SK-N-SH (cell line): ENCODE measurements at regions not wholly inside any gene's neighbourhood (a gene's known extent, or its start where the extent isn't known, plus 50 kb on each side); places are given as distances from the start of the nearest gene placed in this dataset.

ENCODE experiments used
- CTCF ChIA-PET: fragments of 300-600, 350-600 bp; formaldehyde crosslinking; extraction: SDS; loops from one replicate; lab custom pipeline; 2021; lab: Yijun Ruan, JAX
- POLR2A ChIA-PET: fragments of 350-600 bp; sonication (Branson Sonifier 250); formaldehyde crosslinking; extraction: SDS; loops from one replicate; lab custom pipeline; 2020; ENCODE audit warnings: antibody characterized with exemption, inconsistent platforms; lab: Yijun Ruan, JAX
- DNase-seq: peaks from one replicate; pipeline ENCODE4 v3.0.0; 2012
- H2AFZ ChIP-seq: fragments of 200-600 bp; sonication (generic); 2 replicates; pipeline ENCODE4 v1.8.1; 2016; ENCODE audit warnings: antibody characterized with exemption, mild to moderate bottlenecking, low read depth
- H3F3A ChIP-seq: fragments of 200-600 bp; sonication (generic); replicated peaks from 2 replicates; pipeline ENCODE3; 2016; ENCODE audit warnings: antibody characterized with exemption, mild to moderate bottlenecking; ENCODE audit not compliant: insufficient read depth
- H3K27ac ChIP-seq, 2 experiments: fragments of 200-500 bp in 1 of 2; fragments of 200-600 bp in 1 of 2; sonication (Bioruptor generic) in 1 of 2; sonication (generic), shearing (Covaris generic) in 1 of 2; 2 replicates each; pipeline versions ENCODE4 v1.5.1 to v1.6.1; 2014 to 2016; ENCODE audit warnings: low read depth in 2 of 2, inconsistent platforms in 1 of 2, low read length in 1 of 2, mild to moderate bottlenecking in 1 of 2, mixed read lengths in 1 of 2
- H3K27me3 ChIP-seq: fragments of 200-600 bp; sonication (generic), shearing (Covaris generic); 2 replicates; pipeline ENCODE4 v1.6.1; 2016; ENCODE audit warnings: mixed run types; ENCODE audit not compliant: insufficient read depth
- H3K36me3 ChIP-seq, 2 experiments: fragments of 200-500 bp in 1 of 2; fragments of 200-600 bp in 1 of 2; sonication (Bioruptor generic) in 1 of 2; sonication (generic) in 1 of 2; replicated peaks in 1 of 2; 2 replicates each; pipeline versions ENCODE3 to v1.5.1; 2014 to 2016; ENCODE audit warnings: low read length in 1 of 2, mild to moderate bottlenecking in 1 of 2; ENCODE audit not compliant: insufficient read depth in 2 of 2, control insufficient read depth in 1 of 2
- H3K4me1 ChIP-seq, 2 experiments: fragments of 200-500 bp in 1 of 2; fragments of 200-600 bp in 1 of 2; sonication (Bioruptor generic) in 1 of 2; sonication (generic), shearing (Covaris generic) in 1 of 2; 2 replicates each; pipeline versions ENCODE4 v1.5.1 to v1.6.1; 2014 to 2016; ENCODE audit warnings: low read depth in 1 of 2, low read length in 1 of 2, mixed run types in 1 of 2; ENCODE audit not compliant: insufficient read depth in 2 of 2, control insufficient read depth in 1 of 2
- H3K4me2 ChIP-seq: fragments of 200-600 bp; sonication (generic), shearing (Covaris generic); 2 replicates; pipeline ENCODE4 v1.6.1; 2017; ENCODE audit warnings: mixed run types
- H3K4me3 ChIP-seq, 2 experiments: fragments of 200-500 bp in 1 of 2; fragments of 200-600 bp in 1 of 2; sonication (Bioruptor generic) in 1 of 2; sonication (generic), shearing (Covaris generic) in 1 of 2; 2 replicates each; pipeline versions ENCODE4 v1.5.1 to v1.8.1; 2014 to 2016; ENCODE audit warnings: low read depth in 2 of 2, inconsistent platforms in 1 of 2, low read length in 1 of 2, mild to moderate bottlenecking in 1 of 2, mixed read lengths in 1 of 2, moderate library complexity in 1 of 2
- H3K79me2 ChIP-seq: fragments of 200-600 bp; sonication (generic); 2 replicates; pipeline ENCODE4 v1.8.1; 2017; ENCODE audit warnings: mild to moderate bottlenecking; ENCODE audit not compliant: insufficient read depth
- H3K9ac ChIP-seq: fragments of 200-600 bp; sonication (generic); 2 replicates; pipeline ENCODE4 v1.6.1; 2017; ENCODE audit warnings: mixed run types
- H3K9me2 ChIP-seq: fragments of 200-600 bp; sonication (generic); 2 replicates; pipeline ENCODE4 v1.6.1; 2017; ENCODE audit warnings: mixed run types
- H3K9me3 ChIP-seq: fragments of 200-600 bp; sonication (generic); 2 replicates; pipeline ENCODE4 v1.6.1; 2017; ENCODE audit warnings: mixed run types, mild to moderate bottlenecking, moderate library complexity
- H4K20me1 ChIP-seq: fragments of 200-600 bp; sonication (generic); 2 replicates; pipeline ENCODE4 v1.6.1; 2017; ENCODE audit warnings: mild to moderate bottlenecking, mixed run types; ENCODE audit not compliant: insufficient read depth
- CHD2 ChIP-seq: fragments of 150-350 bp; IDR thresholded peaks from 2 replicates; pipeline ENCODE4 v1.6.1; 2018; ENCODE audit warnings: low read length; ENCODE audit not compliant: partially characterized antibody
- ELF1 ChIP-seq: IDR thresholded peaks from 2 replicates; pipeline ENCODE4 v1.4.0; 2012
- EP300 ChIP-seq, 2 experiments: IDR thresholded peaks; 2 replicates each; pipeline versions ENCODE4 v1.4.0 to v1.6.1; 2012; ENCODE audit warnings: borderline replicate concordance in 1 of 2, low read depth in 1 of 2, low read length in 1 of 2
- EZH2phosphoT487 ChIP-seq: fragments of 200-600 bp; sonication (generic); IDR thresholded peaks from 2 replicates; pipeline ENCODE4 v1.6.1; 2017; ENCODE audit warnings: low read depth, mixed run types, mild to moderate bottlenecking, antibody characterized with exemption, moderate library complexity, borderline replicate concordance
- FOXJ3 ChIP-seq: sonication (generic); formaldehyde crosslinking; IDR thresholded peaks from 2 replicates; pipeline ENCODE4 v1.5.1; 2020; ENCODE audit warnings: mild to moderate bottlenecking, missing genetic modification reagents
- FOXM1 ChIP-seq: IDR thresholded peaks from 2 replicates; pipeline ENCODE4 v1.4.0; 2012; ENCODE audit warnings: low read depth, mild to moderate bottlenecking
- GATA2 ChIP-seq: sonication (generic); formaldehyde crosslinking; IDR thresholded peaks from 2 replicates; pipeline ENCODE4 v1.5.0; 2020; ENCODE audit warnings: mild to moderate bottlenecking, missing genetic modification reagents
- MXI1 ChIP-seq: IDR thresholded peaks from 2 replicates; pipeline ENCODE4 v1.6.1; 2012; ENCODE audit warnings: mild to moderate bottlenecking, low read depth, low read length, improper control_type of control experiment
- NRF1 ChIP-seq: IDR thresholded peaks from 2 replicates; pipeline ENCODE4 v1.6.1; 2012; ENCODE audit warnings: low read depth, mild to moderate bottlenecking, low read length
- RAD21 ChIP-seq: IDR thresholded peaks from 2 replicates; pipeline ENCODE4 v1.6.1; 2012; ENCODE audit warnings: mild to moderate bottlenecking, low read length
- RCOR1 ChIP-seq: fragments of 150-350 bp; IDR thresholded peaks from 2 replicates; pipeline ENCODE4 v1.6.1; 2017; ENCODE audit warnings: antibody characterized with exemption, low read length
- REST ChIP-seq: IDR thresholded peaks from 2 replicates; pipeline ENCODE4 v1.6.1; 2012; ENCODE audit warnings: mild to moderate bottlenecking, low read depth, low read length, moderate library complexity
- RFX5 ChIP-seq: IDR thresholded peaks from 2 replicates; pipeline ENCODE4 v1.6.1; 2012; ENCODE audit warnings: mild to moderate bottlenecking, improper control_type of control experiment, low read length
- SIN3A ChIP-seq: IDR thresholded peaks from 2 replicates; pipeline ENCODE4 v1.6.1; 2012; ENCODE audit warnings: low read depth, mild to moderate bottlenecking, low read length, moderate library complexity, borderline replicate concordance
- SMC3 ChIP-seq: IDR thresholded peaks from 2 replicates; pipeline ENCODE4 v1.6.1; 2012; ENCODE audit warnings: low read depth, low read length, improper control_type of control experiment
- TAF1 ChIP-seq: IDR thresholded peaks from 2 replicates; pipeline ENCODE4 v1.6.1; 2012; ENCODE audit warnings: low read depth, mild to moderate bottlenecking, low read length, moderate library complexity, borderline replicate concordance
- TCF12 ChIP-seq: IDR thresholded peaks from 2 replicates; pipeline ENCODE4 v1.4.0; 2012
- TEAD4 ChIP-seq: IDR thresholded peaks from 2 replicates; pipeline ENCODE4 v1.4.0; 2012; ENCODE audit warnings: mild to moderate bottlenecking, borderline replicate concordance; ENCODE audit not compliant: insufficient read depth
- WGBS: methylation state at CpG from one replicate; pipeline ENCODE4 v1.1.6; 2017; ENCODE audit warnings: low lambda C conversion rate; 5-methylcytosine and 5-hydroxymethylcytosine counted together

- TF ChIP-seq RFX5 = no peak
- no peak for TF ChIP-seq SMC3
Observed at GRCh38 chr5:4555725-4556285, 584.3 kb upstream of the ADAMTS16 start (continued).

- no peak overlapping the region for H3K9ac ChIP-seq
- no peak overlapping the region for H3K4me3 ChIP-seq
- no peak overlapping the region for H2AFZ ChIP-seq
- H3K4me2 ChIP-seq = no peak overlapping the region
- H3K9me3 ChIP-seq = no peaks in the 10 kb centered on the region; the same call in 1 of the 2 replicates
- WGBS = under 1% methylated on average over 4 of the region's 4 CpGs
- no peaks in the 10 kb centered on the region for H3K79me2 ChIP-seq
- no peaks in the 10 kb centered on the region for H3K4me1 ChIP-seq
- no peaks in the 10 kb centered on the region for H4K20me1 ChIP-seq
- no peak overlapping the region for H3K27ac ChIP-seq
- no peaks in the 10 kb centered on the region for H3K27me3 ChIP-seq
- H3F3A ChIP-seq = no peaks in the 10 kb centered on the region
- no peak for DNase-seq
- H3K9me2 ChIP-seq = no peaks in the 10 kb centered on the region
- H3K36me3 ChIP-seq = no peaks in the 10 kb centered on the region
- CTCF ChIA-PET = no interaction called here
- POLR2A ChIA-PET = no interaction called here
- TF ChIP-seq MXI1 (no peak), FOXM1 (no peak), TEAD4 (no peak), EZH2phosphoT487 (no peak), TAF1 (no peak), RFX5 (no peak), CHD2 (no peak), ELF1 (no peak), RAD21 (no peak), FOXJ3 (CRISPR knock-in tag) (no peak), GATA2 (no peak), REST (no peak), EP300 (IDR thresholded peaks at IDR 0.05; ENCODE audit: borderline replicate concordance in 1 of 2, low read depth in 1 of 2, low read length in 1 of 2) (no peak), TCF12 (no peak), RCOR1 (no peak), NRF1 (no peak), SIN3A (no peak)
Observed at GRCh38 chr5:4561403-4561802, 578.7 kb upstream of the ADAMTS16 start.
